ENCODE measurements at regions not wholly inside any gene's neighbourhood (a gene's known extent, or its start where the extent isn't known, plus 50 kb on each side); places are given as distances from the start of the nearest gene placed in this dataset.

DNA sequence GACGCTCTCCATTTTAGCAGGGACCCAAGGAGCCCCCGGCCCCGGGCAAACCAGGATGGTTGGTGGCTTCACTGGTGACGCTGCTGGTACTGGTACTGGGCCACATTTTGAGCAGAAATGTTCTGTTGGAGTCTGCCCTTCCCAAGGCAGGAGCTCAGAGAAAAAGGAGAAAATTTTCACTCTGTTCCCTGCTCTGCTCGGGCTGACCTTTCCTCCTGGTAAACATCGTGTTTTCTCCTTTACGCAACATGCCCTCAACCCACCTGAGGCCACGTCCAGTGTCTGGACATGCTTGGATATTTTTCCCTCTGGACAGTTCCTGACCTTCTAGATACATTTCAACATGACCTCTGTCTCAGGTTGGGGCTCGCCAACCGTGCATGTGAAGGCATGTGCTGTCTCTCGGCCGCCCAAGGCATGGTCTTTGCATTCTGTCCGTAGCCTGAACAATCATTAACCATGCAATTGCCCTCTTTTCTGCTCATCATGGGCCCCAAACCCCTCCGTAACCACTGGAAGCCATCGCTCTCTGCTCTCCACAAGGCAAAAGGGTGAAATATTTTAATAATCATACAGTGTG lies 115.2 kb upstream of the PEG3 start:
- no peaks in the 10 kb centered on the region for H3K27me3 ChIP-seq (ENCODE audit: insufficient read depth, low read length)
- RAD21 ChIA-PET (ENCODE audit: low non-redundant PET in 1 of 2, low total read pairs in 2 of 2, uncharacterized antibody in 2 of 2, unreplicated experiment in 2 of 2) = no interaction called here
- no TSS peak for BruUV-seq (replicated peaks)
- CTCF ChIA-PET = no interaction called here
- no peak overlapping the region for H3K27ac ChIP-seq (ENCODE audit: low read depth, low read length)
- H3K4me2 ChIP-seq (ENCODE audit: low read length) = no peak overlapping the region
- intact Hi-C loops (cut with micrococcal nuclease) = no loop called here
- no peaks in the 10 kb centered on the region for H3K9me2 ChIP-seq (ENCODE audit: insufficient read depth)
- H3K36me3 ChIP-seq (ENCODE audit: control insufficient read depth in 1 of 2, insufficient read depth in 2 of 2, low read length in 2 of 2) = no peaks in the 10 kb centered on the region
- H3K4me1 ChIP-seq (ENCODE audit: control insufficient read depth in 1 of 2, insufficient read depth in 2 of 2, low read length in 2 of 2) = no peaks in the 10 kb centered on the region
- ATAC-seq (no peak), DNase-seq (ENCODE audit: low read depth, low spot score) (no peak)
- no peak overlapping the region for H3K9ac ChIP-seq (ENCODE audit: low read length)
- peaks cover 15 to 23% of the 10 kb centered on the region in 2 experiments; a peak in 2 of 4 replicates for H3K9me3 ChIP-seq (ENCODE audit: control insufficient read depth in 1 of 2, insufficient read depth in 1 of 2, low read depth in 1 of 2, low read length in 2 of 2)
- H3K79me2 ChIP-seq (ENCODE audit: insufficient read depth, low read length) = no peaks in the 10 kb centered on the region
- no peaks in the 10 kb centered on the region for H4K20me1 ChIP-seq (ENCODE audit: insufficient read depth)
- TF ChIP-seq POLR2A (IDR thresholded peaks at IDR 0.05; ENCODE audit: borderline replicate concordance, extremely low read depth, insufficient read depth, insufficient read length) = no peak
- no peak for TF ChIP-seq RAD21 (IDR thresholded peaks at IDR 0.05; ENCODE audit: low read depth)
- TF ChIP-seq, protein P1, sequence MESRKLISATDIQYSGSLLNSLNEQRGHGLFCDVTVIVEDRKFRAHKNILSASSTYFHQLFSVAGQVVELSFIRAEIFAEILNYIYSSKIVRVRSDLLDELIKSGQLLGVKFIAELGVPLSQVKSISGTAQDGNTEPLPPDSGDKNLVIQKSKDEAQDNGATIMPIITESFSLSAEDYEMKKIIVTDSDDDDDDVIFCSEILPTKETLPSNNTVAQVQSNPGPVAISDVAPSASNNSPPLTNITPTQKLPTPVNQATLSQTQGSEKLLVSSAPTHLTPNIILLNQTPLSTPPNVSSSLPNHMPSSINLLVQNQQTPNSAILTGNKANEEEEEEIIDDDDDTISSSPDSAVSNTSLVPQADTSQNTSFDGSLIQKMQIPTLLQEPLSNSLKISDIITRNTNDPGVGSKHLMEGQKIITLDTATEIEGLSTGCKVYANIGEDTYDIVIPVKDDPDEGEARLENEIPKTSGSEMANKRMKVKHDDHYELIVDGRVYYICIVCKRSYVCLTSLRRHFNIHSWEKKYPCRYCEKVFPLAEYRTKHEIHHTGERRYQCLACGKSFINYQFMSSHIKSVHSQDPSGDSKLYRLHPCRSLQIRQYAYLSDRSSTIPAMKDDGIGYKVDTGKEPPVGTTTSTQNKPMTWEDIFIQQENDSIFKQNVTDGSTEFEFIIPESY (IDR thresholded peaks at IDR 0.05; ENCODE audit: extremely low read depth, insufficient replicate concordance, low read length) = no peak
- no peak for TF ChIP-seq JUND (IDR thresholded peaks at IDR 0.05)
- TF ChIP-seq EZH2phosphoT487 (IDR thresholded peaks at IDR 0.05; ENCODE audit: borderline replicate concordance) = no peak
- no peak for TF ChIP-seq FOSL1 (IDR thresholded peaks at IDR 0.05; ENCODE audit: low read depth)
- TF ChIP-seq, protein P2, sequence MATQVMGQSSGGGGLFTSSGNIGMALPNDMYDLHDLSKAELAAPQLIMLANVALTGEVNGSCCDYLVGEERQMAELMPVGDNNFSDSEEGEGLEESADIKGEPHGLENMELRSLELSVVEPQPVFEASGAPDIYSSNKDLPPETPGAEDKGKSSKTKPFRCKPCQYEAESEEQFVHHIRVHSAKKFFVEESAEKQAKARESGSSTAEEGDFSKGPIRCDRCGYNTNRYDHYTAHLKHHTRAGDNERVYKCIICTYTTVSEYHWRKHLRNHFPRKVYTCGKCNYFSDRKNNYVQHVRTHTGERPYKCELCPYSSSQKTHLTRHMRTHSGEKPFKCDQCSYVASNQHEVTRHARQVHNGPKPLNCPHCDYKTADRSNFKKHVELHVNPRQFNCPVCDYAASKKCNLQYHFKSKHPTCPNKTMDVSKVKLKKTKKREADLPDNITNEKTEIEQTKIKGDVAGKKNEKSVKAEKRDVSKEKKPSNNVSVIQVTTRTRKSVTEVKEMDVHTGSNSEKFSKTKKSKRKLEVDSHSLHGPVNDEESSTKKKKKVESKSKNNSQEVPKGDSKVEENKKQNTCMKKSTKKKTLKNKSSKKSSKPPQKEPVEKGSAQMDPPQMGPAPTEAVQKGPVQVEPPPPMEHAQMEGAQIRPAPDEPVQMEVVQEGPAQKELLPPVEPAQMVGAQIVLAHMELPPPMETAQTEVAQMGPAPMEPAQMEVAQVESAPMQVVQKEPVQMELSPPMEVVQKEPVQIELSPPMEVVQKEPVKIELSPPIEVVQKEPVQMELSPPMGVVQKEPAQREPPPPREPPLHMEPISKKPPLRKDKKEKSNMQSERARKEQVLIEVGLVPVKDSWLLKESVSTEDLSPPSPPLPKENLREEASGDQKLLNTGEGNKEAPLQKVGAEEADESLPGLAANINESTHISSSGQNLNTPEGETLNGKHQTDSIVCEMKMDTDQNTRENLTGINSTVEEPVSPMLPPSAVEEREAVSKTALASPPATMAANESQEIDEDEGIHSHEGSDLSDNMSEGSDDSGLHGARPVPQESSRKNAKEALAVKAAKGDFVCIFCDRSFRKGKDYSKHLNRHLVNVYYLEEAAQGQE (IDR thresholded peaks at IDR 0.05; ENCODE audit: low read depth) = no peak
- no peak for TF ChIP-seq SP1 (IDR thresholded peaks at IDR 0.05; ENCODE audit: low read depth)
- no peak for TF ChIP-seq POLR2AphosphoS5 (IDR thresholded peaks at IDR 0.05; ENCODE audit: low read depth, low read length)
- no peak for TF ChIP-seq ZNF274 (IDR thresholded peaks at IDR 0.05; ENCODE audit: low read depth, low read length)
- no peak for TF ChIP-seq SIN3A (IDR thresholded peaks at IDR 0.05; ENCODE audit: low read depth)
- TF ChIP-seq, protein P3, sequence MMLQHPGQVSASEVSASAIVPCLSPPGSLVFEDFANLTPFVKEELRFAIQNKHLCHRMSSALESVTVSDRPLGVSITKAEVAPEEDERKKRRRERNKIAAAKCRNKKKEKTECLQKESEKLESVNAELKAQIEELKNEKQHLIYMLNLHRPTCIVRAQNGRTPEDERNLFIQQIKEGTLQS (IDR thresholded peaks at IDR 0.05) = no peak
- TF ChIP-seq ZFX (IDR thresholded peaks at IDR 0.05) = no peak
- no peak for TF ChIP-seq ELF1 (IDR thresholded peaks at IDR 0.05; ENCODE audit: borderline replicate concordance, low read depth)
- TF ChIP-seq CBX3 (IDR thresholded peaks at IDR 0.05; ENCODE audit: low read depth) = no peak
- TF ChIP-seq YY1 (IDR thresholded peaks at IDR 0.05; ENCODE audit: extremely low read depth, insufficient replicate concordance, low read depth, low read length) = no peak
- TF ChIP-seq TCF7L2 (IDR thresholded peaks at IDR 0.05; ENCODE audit: borderline replicate concordance, extremely low read depth, insufficient read depth, insufficient read length) = no peak
- TF ChIP-seq EGR1 (IDR thresholded peaks at IDR 0.05; ENCODE audit: low read depth) = no peak
- TF ChIP-seq, protein P4, sequence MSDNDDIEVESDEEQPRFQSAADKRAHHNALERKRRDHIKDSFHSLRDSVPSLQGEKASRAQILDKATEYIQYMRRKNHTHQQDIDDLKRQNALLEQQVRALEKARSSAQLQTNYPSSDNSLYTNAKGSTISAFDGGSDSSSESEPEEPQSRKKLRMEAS (IDR thresholded peaks at IDR 0.05) = no peak
- TF ChIP-seq EZH2 (IDR thresholded peaks at IDR 0.05) = no peak
- H2AFZ ChIP-seq (ENCODE audit: low read depth, low read length, poor library complexity, severe bottlenecking) = no peak overlapping the region
- POLR2A ChIA-PET = no interaction called here
- no peak overlapping the region for H3K4me3 ChIP-seq (replicated peaks in 1 of 2; ENCODE audit: low read depth in 1 of 2, low read length in 2 of 2)
